GM06990 (cell line): ENCODE measurements at regions not wholly inside any gene's neighbourhood (a gene's known extent, or its start where the extent isn't known, plus 50 kb on each side); places are given as distances from the start of the nearest gene placed in this dataset.

Experiments
- DNase-seq: peaks from one replicate; pipeline ENCODE4 v3.0.0-alpha.2; 2011; ENCODE audit not compliant: insufficient read length; ENCODE audit errors: extremely low read depth
- H3K27me3 ChIP-seq: replicated peaks from 2 replicates; pipeline ENCODE4 v1.6.0; 2011; ENCODE audit warnings: low read length; ENCODE audit not compliant: control insufficient read depth, insufficient read depth
- H3K36me3 ChIP-seq: 2 replicates; pipeline ENCODE4 v1.5.1; 2011; ENCODE audit warnings: low read length; ENCODE audit not compliant: control insufficient read depth, insufficient read depth
- H3K4me3 ChIP-seq: replicated peaks from 2 replicates; pipeline ENCODE4 v1.5.1; 2011; ENCODE audit warnings: low read depth, mild to moderate bottlenecking, control low read depth, low read length
- CTCF ChIP-seq: IDR thresholded peaks from 2 replicates; pipeline ENCODE4 v1.5.1; 2011; ENCODE audit warnings: low read length, control low read depth, mild to moderate bottlenecking, inconsistent platforms; ENCODE audit not compliant: insufficient read depth, poor library complexity, severe bottlenecking

GRCh38 chr12:108009442-108010070, 119.5 kb upstream of the WSCD2 start:
- Histone ChIP-seq H3K27me3 (no peaks in the 10 kb centered on the region; the same call in 1 of the 2 replicates), H3K4me3 (no peak overlapping the region), H3K36me3 (no peaks in the 10 kb centered on the region)
- no peak for DNase-seq
- TF ChIP-seq CTCF, result no peak

- Histone ChIP-seq H3K36me3 (no peaks in the 10 kb centered on the region), H3K4me3 (no peak overlapping the region), H3K27me3 (no peaks in the 10 kb centered on the region)
- DNase-seq, result no peak
- TF ChIP-seq CTCF, result no peak
Measured at GRCh38 chr12:108016022-108016564, 113.0 kb upstream of the WSCD2 start.

- no peak for DNase-seq
- no peaks in the 10 kb centered on the region for H3K27me3 ChIP-seq
- TF ChIP-seq CTCF, result no peak
- H3K36me3 ChIP-seq, result no peaks in the 10 kb centered on the region
- H3K4me3 ChIP-seq, result no peak overlapping the region
Measured at GRCh38 chr12:108017472-108018057, 111.5 kb upstream of the WSCD2 start.

- DNase-seq, result no peak
- Histone ChIP-seq H3K27me3 (no peaks in the 10 kb centered on the region), H3K4me3 (no peak overlapping the region), H3K36me3 (no peaks in the 10 kb centered on the region)
- TF ChIP-seq CTCF, result no peak
Measured at GRCh38 chr12:108019862-108020261, 109.2 kb upstream of the WSCD2 start.

GRCh38 chr12:108021141-108021540, 107.9 kb upstream of the WSCD2 start:
- TF ChIP-seq CTCF, result no peak
- H3K36me3 ChIP-seq, result no peaks in the 10 kb centered on the region
- no peak overlapping the region for H3K4me3 ChIP-seq
- DNase-seq, result no peak
- no peaks in the 10 kb centered on the region for H3K27me3 ChIP-seq
